GOT3 (cell line): ENCODE measurements at regions not wholly inside any gene's neighbourhood (a gene's known extent, or its start where the extent isn't known, plus 50 kb on each side); places are given as distances from the start of the nearest gene placed in this dataset.

Experiments
- DNase-seq: peaks from one replicate; lab custom pipeline; 2025; ENCODE audit warnings: mixed read lengths; lab: John Stamatoyannopoulos, UW

GRCh38 chr6:4008324-4009047 lies 70.5 kb downstream of the FAM217A start:
- DNase-seq: no peak

- no peak for DNase-seq
These were observed 69.5 kb downstream of the FAM217A start for GRCh38 chr6:4009486-4009885.

GRCh38 chr6:4010048-4010447 lies 68.9 kb downstream of the FAM217A start:
- DNase-seq: no peak

GRCh38 chr6:4010689-4011090 lies 68.2 kb downstream of the FAM217A start:
- no peak for DNase-seq

GRCh38 chr6:4012826-4013225 lies 66.1 kb downstream of the FAM217A start:
- no peak for DNase-seq

- DNase-seq: no peak
These were observed 61.7 kb downstream of the FAM217A start for GRCh38 chr6:4017058-4017739.

- no peak for DNase-seq
These were observed 61.1 kb downstream of the FAM217A start for GRCh38 chr6:4017834-4018170.

- peak; percentile 84 for DNase-seq
These were observed 60.6 kb downstream of the FAM217A start for GRCh38 chr6:4018171-4018923.
